HG03378 (cell line): ENCODE measurements at regions not wholly inside any gene's neighbourhood (a gene's known extent, or its start where the extent isn't known, plus 50 kb on each side); places are given as distances from the start of the nearest gene placed in this dataset.

Experiments
- ATAC-seq: cut with Tn5 transposase; IDR thresholded peaks from one replicate; pipeline ENCODE4 v1.9.1; 2021; ENCODE audit warnings: mild to moderate bottlenecking, moderate library complexity; ENCODE audit not compliant: unreplicated experiment

- ATAC-seq: no peak
Observed at GRCh38 chr11:128330203-128330602, 257.2 kb downstream of the ETS1 start.

DNA sequence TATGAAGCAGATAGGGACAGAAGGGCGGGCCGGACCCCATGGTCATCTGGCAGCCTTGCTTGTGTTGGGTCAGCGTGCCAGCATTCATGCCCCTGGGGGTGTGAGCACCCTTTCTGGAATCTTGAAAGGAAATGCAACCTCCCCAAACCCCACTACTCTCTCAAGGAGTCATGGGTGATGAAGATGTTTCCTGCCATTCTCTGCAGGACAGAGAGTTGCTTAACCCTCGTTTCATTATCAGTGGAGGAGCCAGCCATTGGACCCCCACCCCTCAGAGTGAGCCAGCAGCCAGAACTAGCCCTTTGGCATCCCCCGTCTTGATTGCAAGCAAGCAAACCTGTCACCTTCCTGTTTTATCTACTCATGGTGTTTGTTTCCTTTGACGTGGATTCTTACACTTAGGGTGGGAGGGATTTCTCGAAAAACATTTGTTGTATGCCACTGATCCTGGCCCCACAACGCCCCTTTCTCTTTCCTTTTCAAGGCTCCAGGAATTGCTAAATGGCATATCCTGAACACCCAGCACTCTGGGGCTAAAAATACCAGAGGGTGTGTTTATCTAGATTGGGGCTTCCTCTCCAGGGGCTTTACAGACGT, 258.3 kb downstream of the ETS1 start:
- ATAC-seq: no peak

- ATAC-seq: no peak
Observed at GRCh38 chr11:128327274-128327673, 260.1 kb downstream of the ETS1 start.

DNA sequence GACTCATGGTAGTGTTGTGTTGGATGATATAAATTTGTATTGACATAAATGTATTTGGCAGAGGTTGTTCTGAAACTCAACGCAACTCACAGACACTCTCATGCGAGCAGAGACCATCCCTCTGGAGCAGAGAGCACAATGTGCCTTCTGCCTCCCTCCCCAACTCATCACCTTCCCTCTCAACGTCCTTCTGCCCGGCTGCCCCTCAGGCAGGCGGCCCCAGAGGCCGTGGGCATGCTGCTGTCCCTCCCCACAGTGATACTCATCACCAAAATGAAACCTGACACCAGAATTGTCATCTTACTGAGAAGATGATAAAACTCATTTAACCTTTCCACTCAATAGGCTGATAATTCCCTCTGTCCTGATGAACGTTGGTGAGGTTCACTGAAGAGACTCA, 260.6 kb downstream of the ETS1 start:
- no peak for ATAC-seq

GRCh38 chr11:128324531-128325141, 262.7 kb downstream of the ETS1 start:
- ATAC-seq: no peak

- no peak for ATAC-seq
Observed at GRCh38 chr11:128324051-128324481, 263.3 kb downstream of the ETS1 start.

DNA sequence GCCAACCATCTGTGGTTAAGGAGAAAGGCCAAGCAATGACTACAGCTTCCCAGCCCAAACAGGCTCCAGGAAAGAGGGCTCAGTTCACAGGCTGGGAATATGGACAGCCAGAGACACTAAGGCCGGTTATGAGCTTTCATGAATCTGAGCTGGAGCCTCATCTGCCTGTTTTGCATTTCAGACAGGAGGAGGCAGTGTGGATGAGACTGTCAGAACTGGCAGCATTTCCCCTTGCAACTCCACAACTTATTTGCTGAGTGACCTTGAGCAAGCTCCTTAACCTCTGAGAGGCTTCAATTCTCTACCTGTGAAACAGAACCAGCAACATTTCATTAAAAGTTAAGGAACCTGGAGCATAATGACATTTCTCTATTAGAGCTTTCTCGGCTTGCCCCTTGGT, 264.0 kb downstream of the ETS1 start:
- ATAC-seq: no peak

- ATAC-seq: peak; percentile 94
Observed at GRCh38 chr11:128318856-128319474, 268.4 kb downstream of the ETS1 start.

- no peak for ATAC-seq
Observed at GRCh38 chr11:128316541-128317227, 270.7 kb downstream of the ETS1 start.

GRCh38 chr11:128315933-128316332, 271.4 kb downstream of the ETS1 start:
- ATAC-seq: no peak

DNA sequence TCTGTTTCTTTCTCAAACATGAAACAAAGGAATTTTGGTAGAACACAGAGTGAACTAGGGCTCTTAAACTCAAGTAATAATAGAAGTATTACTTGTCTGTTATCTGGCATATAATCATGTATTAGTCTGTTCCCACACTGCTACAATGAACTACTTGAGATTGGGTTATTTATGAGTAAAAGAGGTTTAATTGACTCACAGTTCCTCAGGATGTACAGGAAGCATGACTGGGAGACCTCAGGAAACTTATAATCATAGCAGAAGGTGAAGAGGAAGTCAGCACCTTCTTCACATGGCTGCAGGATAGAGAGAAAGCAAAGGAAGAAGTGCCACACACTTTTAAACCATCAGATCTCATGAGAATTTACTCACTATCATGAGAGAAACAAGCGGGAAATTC, 273.4 kb downstream of the ETS1 start:
- no peak for ATAC-seq

DNA sequence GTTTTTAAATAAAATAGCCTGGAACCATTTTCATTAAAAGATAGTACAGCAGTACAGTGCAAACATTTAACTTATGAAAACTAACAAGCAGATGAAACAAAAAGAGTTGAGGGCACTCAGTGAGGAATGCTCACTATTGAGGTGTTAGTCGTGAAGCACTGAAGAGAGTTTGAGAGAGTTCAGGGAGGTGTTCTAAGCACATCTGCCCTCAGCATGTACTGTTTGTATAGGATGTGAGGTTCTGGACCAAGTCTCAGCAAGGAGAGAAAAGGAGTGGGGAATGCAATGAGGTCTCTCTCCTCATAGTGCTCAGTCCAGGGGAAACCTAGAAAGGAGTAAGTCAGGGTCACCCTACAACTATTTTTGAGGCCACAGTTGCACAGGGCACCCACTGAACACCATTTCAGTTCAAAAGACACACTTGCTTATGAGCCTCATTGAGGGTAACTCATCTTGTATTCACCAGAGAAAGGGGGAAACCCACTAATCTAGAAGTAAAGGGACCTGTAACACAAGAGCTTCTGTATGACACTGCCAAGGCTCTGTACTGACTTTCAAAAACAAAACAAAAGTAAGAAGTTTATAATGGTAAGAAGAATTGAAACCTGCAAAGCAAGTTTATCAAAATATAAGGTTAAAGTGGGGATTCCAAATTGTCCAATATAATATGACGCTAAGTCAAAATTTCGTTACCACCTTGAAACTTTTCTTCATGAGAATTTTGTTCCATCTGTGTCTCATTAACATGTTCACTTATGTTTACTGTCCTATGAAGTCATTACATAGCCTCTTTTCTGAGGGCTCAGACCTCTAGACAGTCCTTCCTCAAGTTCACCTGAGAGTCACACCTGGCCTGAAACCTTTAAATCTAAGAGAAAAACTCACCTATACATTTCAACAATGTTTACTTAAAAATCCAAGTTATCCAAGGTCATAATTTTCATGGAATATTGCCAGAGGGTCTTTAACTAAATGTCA, 275.3 kb downstream of the ETS1 start:
- ATAC-seq: peak; percentile 54

GRCh38 chr11:128310676-128311445, 276.5 kb downstream of the ETS1 start:
- no peak for ATAC-seq

DNA sequence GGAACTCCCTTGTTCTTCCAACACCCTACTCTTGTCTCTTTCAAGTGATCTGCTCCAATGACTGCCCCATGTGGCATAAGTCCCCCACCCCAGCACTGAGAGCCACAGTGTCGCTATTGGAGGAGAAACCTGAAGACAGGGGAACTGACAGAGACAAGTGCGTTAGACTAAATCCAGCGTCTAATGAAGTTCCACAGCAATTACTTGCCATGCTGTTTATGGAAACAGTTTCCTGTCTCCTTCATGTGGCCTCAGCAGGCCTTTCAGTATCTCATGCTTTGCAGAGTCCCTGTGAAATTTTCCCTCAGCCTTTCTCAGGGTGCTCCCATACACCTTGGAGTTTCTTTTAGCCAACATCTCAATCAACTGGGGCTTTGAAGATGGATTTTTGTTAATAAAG, 277.4 kb downstream of the ETS1 start:
- ATAC-seq: no peak

DNA sequence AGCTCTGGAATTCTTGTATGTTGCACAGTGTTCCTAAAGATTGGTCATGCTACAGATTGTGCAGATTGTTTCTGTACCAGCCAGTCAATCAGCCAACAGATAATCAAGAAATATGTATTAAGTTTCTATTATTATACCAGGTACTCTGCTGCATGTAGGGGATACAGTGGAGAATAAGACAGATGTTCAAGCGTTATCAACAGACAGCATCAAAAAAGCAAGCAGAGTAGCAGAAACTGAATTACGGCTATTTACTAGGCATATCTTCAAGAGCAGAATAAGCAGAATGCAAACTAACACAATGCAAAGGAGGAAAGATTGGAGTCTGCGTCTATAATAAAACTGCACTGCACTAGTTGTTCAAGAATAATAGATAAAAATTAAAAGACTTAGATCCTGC, 278.6 kb downstream of the ETS1 start:
- ATAC-seq: no peak

GRCh38 chr11:128305588-128305987, 281.8 kb downstream of the ETS1 start:
- ATAC-seq: no peak

GRCh38 chr11:128304666-128305485, 282.5 kb downstream of the ETS1 start:
- ATAC-seq: no peak

GRCh38 chr11:128304116-128304515, 283.2 kb downstream of the ETS1 start:
- ATAC-seq: no peak

- no peak for ATAC-seq
Observed at GRCh38 chr11:128303383-128303782, 284.0 kb downstream of the ETS1 start.
